DMS 273 treated with DMSO at 0.1 percent for 48 hours (cell line): ENCODE measurements at regions not wholly inside any gene's neighbourhood (a gene's known extent, or its start where the extent isn't known, plus 50 kb on each side); places are given as distances from the start of the nearest gene placed in this dataset.

Experiments
- DNase-seq: peaks from one replicate; lab custom pipeline; 2025; lab: John Stamatoyannopoulos, UW

GRCh38 chr11:95306123-95306522 is 75.1 kb upstream of the SESN3 start:
- no peak for DNase-seq

GRCh38 chr11:95305705-95306104 is 74.7 kb upstream of the SESN3 start:
- DNase-seq = no peak

- DNase-seq = no peak
Measured at GRCh38 chr11:95304777-95305176, 73.8 kb upstream of the SESN3 start.

GRCh38 chr11:95302211-95302610 is 71.2 kb upstream of the SESN3 start:
- DNase-seq = no peak

GRCh38 chr11:95301474-95301873 is 70.5 kb upstream of the SESN3 start:
- no peak for DNase-seq

- DNase-seq = no peak
Measured at GRCh38 chr11:95299078-95299679, 68.2 kb upstream of the SESN3 start.

GRCh38 chr11:95297680-95298452 is 66.9 kb upstream of the SESN3 start:
- DNase-seq = no peak

- no peak for DNase-seq
Measured at GRCh38 chr11:95296621-95297025, 65.6 kb upstream of the SESN3 start.

- no peak for DNase-seq
Measured at GRCh38 chr11:95296165-95296564, 65.2 kb upstream of the SESN3 start.

GRCh38 chr11:95295382-95296149 is 64.6 kb upstream of the SESN3 start:
- no peak for DNase-seq

- DNase-seq = no peak
Measured at GRCh38 chr11:95294701-95295100, 63.7 kb upstream of the SESN3 start.

- no peak for DNase-seq
Measured at GRCh38 chr11:95293116-95293515, 62.1 kb upstream of the SESN3 start.

GRCh38 chr11:95291946-95292345 is 60.9 kb upstream of the SESN3 start:
- no peak for DNase-seq

- DNase-seq = no peak
Measured at GRCh38 chr11:95289378-95290101, 58.5 kb upstream of the SESN3 start.

GRCh38 chr11:95284057-95285052 is 53.4 kb upstream of the SESN3 start:
- no peak for DNase-seq

GRCh38 chr11:95283650-95284049 is 52.6 kb upstream of the SESN3 start:
- DNase-seq = no peak

- DNase-seq = no peak
Measured at GRCh38 chr11:95283146-95283545, 52.1 kb upstream of the SESN3 start.

- DNase-seq = no peak
Measured at GRCh38 chr11:95282291-95282751, 51.3 kb upstream of the SESN3 start.
